COR-L47 (cell line): ENCODE measurements at regions not wholly inside any gene's neighbourhood (a gene's known extent, or its start where the extent isn't known, plus 50 kb on each side); places are given as distances from the start of the nearest gene placed in this dataset.

ENCODE experiments used
- DNase-seq: peaks from one replicate; lab custom pipeline; 2025; lab: John Stamatoyannopoulos, UW

DNA sequence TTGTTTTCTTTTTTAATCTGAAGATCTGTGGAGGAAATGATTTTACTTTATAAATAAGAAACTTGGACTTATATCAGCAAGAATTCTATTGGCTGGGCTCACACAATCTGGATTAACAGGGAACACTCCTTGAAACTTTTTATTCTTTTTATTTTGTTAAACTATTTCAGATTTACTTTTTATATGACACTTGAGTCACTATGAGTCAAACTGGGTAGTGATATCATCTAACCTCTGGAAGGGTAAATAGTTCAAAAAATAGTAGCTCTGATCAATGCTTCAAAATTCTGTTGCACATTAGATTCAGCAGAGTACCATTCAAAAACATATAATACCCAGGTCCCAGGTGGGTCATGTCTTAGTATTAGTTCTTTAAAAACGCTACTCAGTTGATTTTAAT is 55.1 kb upstream of the NBEA start:
- DNase-seq: no peak
